OCI-LY7 (cell line): ENCODE measurements at regions not wholly inside any gene's neighbourhood (a gene's known extent, or its start where the extent isn't known, plus 50 kb on each side); places are given as distances from the start of the nearest gene placed in this dataset.

Experiments used
- BruUV-seq: library from RNA; stranded (reverse); fragments of 400-500 nt; replicated peaks from 2 replicates; lab custom pipeline; 2021; lab: Mats Ljungman, UMichigan
- CTCF ChIA-PET: fragments of 300-600 bp; sonication (Branson Sonifier 250); formaldehyde crosslinking; loops from one replicate; lab custom pipeline; 2022; ENCODE audit warnings: antibody characterized with exemption; ENCODE audit not compliant: unreplicated experiment; lab: Charles Lee
- POLR2A ChIA-PET: fragments of 300-600 bp; sonication (Branson Sonifier 250); formaldehyde crosslinking; loops from one replicate; lab custom pipeline; 2022; ENCODE audit warnings: antibody characterized with exemption; lab: Charles Lee
- DNase-seq: peaks from one replicate; pipeline ENCODE4 v3.0.0-alpha.2; 2015; ENCODE audit warnings: low spot score
- H2AFZ ChIP-seq: fragments of 200-600 bp; sonication (generic), shearing (Covaris generic); 2 replicates; pipeline ENCODE4 v1.6.1; 2014; ENCODE audit warnings: mild to moderate bottlenecking, antibody characterized with exemption, low read length, moderate library complexity
- H3K27ac ChIP-seq: fragments of 200-600 bp; sonication (generic); 2 replicates; pipeline ENCODE4 v1.5.1; 2014; ENCODE audit warnings: mixed run types, low read depth, mild to moderate bottlenecking, moderate library complexity, low read length, inconsistent platforms; ENCODE audit not compliant: poor library complexity, severe bottlenecking
- H3K36me3 ChIP-seq: fragments of 200-600 bp; sonication (generic); 2 replicates; pipeline ENCODE4 v1.6.1; 2014; ENCODE audit warnings: mild to moderate bottlenecking, antibody characterized with exemption, low read length, moderate library complexity, mixed read lengths; ENCODE audit not compliant: insufficient read depth
- H3K4me1 ChIP-seq: fragments of 200-600 bp; sonication (generic); 2 replicates; pipeline ENCODE4 v1.5.1; 2014; ENCODE audit warnings: mild to moderate bottlenecking, low read length; ENCODE audit not compliant: insufficient read depth, poor library complexity, severe bottlenecking
- H3K4me2 ChIP-seq: fragments of 200-600 bp; sonication (generic); 2 replicates; pipeline ENCODE4 v1.6.1; 2014; ENCODE audit warnings: mild to moderate bottlenecking, low read length
- H3K4me3 ChIP-seq: fragments of 200-600 bp; sonication (generic); 2 replicates; pipeline ENCODE4 v1.5.1; 2014; ENCODE audit warnings: mild to moderate bottlenecking, low read depth, low read length; ENCODE audit not compliant: poor library complexity, severe bottlenecking
- H3K79me2 ChIP-seq: fragments of 200-600 bp; sonication (generic); 2 replicates; pipeline ENCODE4 v1.6.1; 2016; ENCODE audit warnings: low read depth, mild to moderate bottlenecking, low read length, moderate library complexity, mixed read lengths; ENCODE audit not compliant: insufficient read depth
- H3K9me2 ChIP-seq: fragments of 200-600 bp; sonication (generic); 2 replicates; pipeline ENCODE4 v1.6.1; 2016; ENCODE audit warnings: mild to moderate bottlenecking, low read length, mixed read lengths; ENCODE audit not compliant: insufficient read depth
- H3K9me3 ChIP-seq: fragments of 200-600 bp; sonication (generic); 2 replicates; pipeline ENCODE4 v1.6.1; 2014; ENCODE audit warnings: mild to moderate bottlenecking, mixed run types, low read length, mixed read lengths
- H4K20me1 ChIP-seq: fragments of 200-600 bp; sonication (generic); 2 replicates; pipeline ENCODE4 v1.6.1; 2014; ENCODE audit warnings: mild to moderate bottlenecking, antibody characterized with exemption, low read length, moderate library complexity, mixed read lengths; ENCODE audit not compliant: insufficient read depth
- EZH2phosphoT487 ChIP-seq: fragments of 200-600 bp; sonication (generic); IDR thresholded peaks from 2 replicates; pipeline ENCODE4 v1.6.1; 2018; ENCODE audit warnings: low read depth, borderline replicate concordance, mild to moderate bottlenecking, mixed run types, antibody characterized with exemption, low read length, moderate library complexity, mixed read lengths
- intact Hi-C: fragments of 100-400 bp; cut with micrococcal nuclease; formaldehyde crosslinking; loops from one replicate; pipeline ENCODE4 v1.10.0; 2022; ENCODE audit not compliant: unreplicated experiment
- TF ChIP-seq, protein P1 (sequence below): fragments of 200-600 bp; sonication (generic); conservative IDR thresholded peaks from 2 replicates; pipeline ENCODE4 v1.5.1; 2014; ENCODE audit warnings: mild to moderate bottlenecking, antibody characterized with exemption, low read length, moderate library complexity, mixed read lengths

DNA sequence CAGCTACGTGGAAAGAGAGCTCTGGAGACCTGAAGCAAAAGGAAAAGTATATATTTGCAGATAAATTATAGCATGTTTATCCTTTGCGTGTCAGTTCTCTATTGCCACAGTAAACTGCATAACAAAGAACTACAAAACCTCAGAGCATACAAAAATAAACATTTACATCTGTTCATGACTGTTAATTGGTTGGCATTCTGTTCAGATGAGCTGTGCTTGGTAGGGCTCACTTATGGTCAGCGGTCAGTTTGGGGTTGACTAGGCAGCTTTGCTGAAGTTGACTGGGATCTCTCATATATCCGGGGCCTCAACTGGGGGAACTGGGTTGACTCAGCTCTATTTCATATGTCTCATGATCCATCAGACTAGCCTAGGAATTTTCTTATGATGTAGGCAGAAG lies 257.7 kb downstream of the TLE1 start:
- Histone ChIP-seq H4K20me1 (no peaks in the 10 kb centered on the region), H3K4me3 (no peak overlapping the region)
- intact Hi-C loops: no loop called here

DNA sequence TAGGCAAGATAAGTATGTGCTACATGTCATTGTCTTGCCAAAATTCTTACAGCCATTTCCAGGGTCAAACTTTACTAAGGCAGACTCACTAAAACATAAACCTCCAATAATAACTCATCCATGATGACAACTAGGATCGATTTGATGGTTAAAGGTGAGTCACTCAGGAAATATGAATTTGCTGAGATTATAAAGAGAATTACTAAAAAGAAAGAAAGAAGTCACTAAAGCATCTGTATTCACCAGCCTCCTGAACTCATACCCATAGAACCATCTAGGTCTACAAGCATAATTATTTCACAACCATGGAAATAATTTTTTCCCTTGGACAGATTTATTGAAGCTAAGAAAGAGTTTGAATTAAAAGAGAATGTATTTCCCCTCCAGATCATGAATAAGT lies 258.6 kb downstream of the TLE1 start:
- no peak for DNase-seq
- CTCF ChIA-PET: no interaction called here
- H2AFZ ChIP-seq: no peak overlapping the region
- no peaks in the 10 kb centered on the region for H4K20me1 ChIP-seq
- H3K9me2 ChIP-seq: no peaks in the 10 kb centered on the region
- BruUV-seq: no TSS peak
- H3K79me2 ChIP-seq: no peaks in the 10 kb centered on the region
- H3K4me2 ChIP-seq: no peak overlapping the region
- TF ChIP-seq, protein P1, sequence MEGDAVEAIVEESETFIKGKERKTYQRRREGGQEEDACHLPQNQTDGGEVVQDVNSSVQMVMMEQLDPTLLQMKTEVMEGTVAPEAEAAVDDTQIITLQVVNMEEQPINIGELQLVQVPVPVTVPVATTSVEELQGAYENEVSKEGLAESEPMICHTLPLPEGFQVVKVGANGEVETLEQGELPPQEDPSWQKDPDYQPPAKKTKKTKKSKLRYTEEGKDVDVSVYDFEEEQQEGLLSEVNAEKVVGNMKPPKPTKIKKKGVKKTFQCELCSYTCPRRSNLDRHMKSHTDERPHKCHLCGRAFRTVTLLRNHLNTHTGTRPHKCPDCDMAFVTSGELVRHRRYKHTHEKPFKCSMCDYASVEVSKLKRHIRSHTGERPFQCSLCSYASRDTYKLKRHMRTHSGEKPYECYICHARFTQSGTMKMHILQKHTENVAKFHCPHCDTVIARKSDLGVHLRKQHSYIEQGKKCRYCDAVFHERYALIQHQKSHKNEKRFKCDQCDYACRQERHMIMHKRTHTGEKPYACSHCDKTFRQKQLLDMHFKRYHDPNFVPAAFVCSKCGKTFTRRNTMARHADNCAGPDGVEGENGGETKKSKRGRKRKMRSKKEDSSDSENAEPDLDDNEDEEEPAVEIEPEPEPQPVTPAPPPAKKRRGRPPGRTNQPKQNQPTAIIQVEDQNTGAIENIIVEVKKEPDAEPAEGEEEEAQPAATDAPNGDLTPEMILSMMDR: no peak
- no peak for TF ChIP-seq EZH2phosphoT487
- POLR2A ChIA-PET: interaction anchor here (0.7 kb wide), 1 partner anchor 359 kb away, joined by 3 read pairs; no protein-coding TSS in a partner anchor
- H3K27ac ChIP-seq: no peak overlapping the region
- intact Hi-C loops: no loop called here
- no peaks in the 10 kb centered on the region for H3K4me1 ChIP-seq
- peaks cover 8% of the 10 kb centered on the region; the same call in 1 of the 2 replicates for H3K9me3 ChIP-seq
- H3K4me3 ChIP-seq: no peak overlapping the region
- H3K36me3 ChIP-seq: no peaks in the 10 kb centered on the region

More for the DNA sequence above, 257.7 kb downstream of the TLE1 start:
- no peaks in the 10 kb centered on the region for H3K36me3 ChIP-seq
- no peak for TF ChIP-seq EZH2phosphoT487
- TF ChIP-seq, protein P1: no peak
- no peaks in the 10 kb centered on the region for H3K4me1 ChIP-seq
- no peak overlapping the region for H3K27ac ChIP-seq
- ChIA-PET POLR2A (interaction anchor here (0.8 kb wide), 1 partner anchor 476 kb away, joined by 3 read pairs; no protein-coding TSS in a partner anchor), CTCF (no interaction called here)
- H3K79me2 ChIP-seq: no peaks in the 10 kb centered on the region
- H3K9me3 ChIP-seq: peaks cover 8% of the 10 kb centered on the region; the same call in 1 of the 2 replicates
- no TSS peak for BruUV-seq
- no peak for DNase-seq
- no peak overlapping the region for H3K4me2 ChIP-seq
- no peak overlapping the region for H2AFZ ChIP-seq
- H3K9me2 ChIP-seq: no peaks in the 10 kb centered on the region

DNA sequence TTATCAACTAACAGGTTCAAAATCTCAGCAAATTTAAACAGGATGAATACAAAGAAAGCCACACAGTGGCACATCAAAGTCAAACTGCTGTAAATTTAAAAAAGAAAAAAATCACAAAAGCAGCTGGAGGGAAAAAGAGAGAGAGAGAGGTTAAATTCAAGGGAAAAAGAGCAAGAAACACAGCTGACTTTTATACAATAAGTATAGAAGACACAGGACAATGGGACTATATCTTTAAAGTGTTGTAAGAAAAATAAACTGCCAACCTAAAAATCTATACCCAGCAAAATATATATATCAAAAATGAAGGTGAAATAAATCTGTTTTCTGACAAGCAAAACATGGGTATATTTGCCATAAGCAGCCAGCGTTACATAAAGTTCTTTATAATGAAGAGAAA lies 261.5 kb downstream of the TLE1 start:
- TF ChIP-seq, protein P1: no peak
- TF ChIP-seq EZH2phosphoT487: no peak
- no peaks in the 10 kb centered on the region for H4K20me1 ChIP-seq
- ChIA-PET CTCF (no interaction called here), POLR2A (no interaction called here)
- intact Hi-C loops: no loop called here
- peaks cover 8% of the 10 kb centered on the region; the same call in 1 of the 2 replicates for H3K9me3 ChIP-seq
- no peak overlapping the region for H2AFZ ChIP-seq
- H3K4me1 ChIP-seq: no peaks in the 10 kb centered on the region
- no peaks in the 10 kb centered on the region for H3K9me2 ChIP-seq
- H3K4me3 ChIP-seq: no peak overlapping the region
- H3K79me2 ChIP-seq: no peaks in the 10 kb centered on the region
- H3K27ac ChIP-seq: no peak overlapping the region
- H3K36me3 ChIP-seq: no peaks in the 10 kb centered on the region
- DNase-seq: no peak
- no peak overlapping the region for H3K4me2 ChIP-seq
- no TSS peak for BruUV-seq
